GM19397 (cell line): ENCODE measurements at regions not wholly inside any gene's neighbourhood (a gene's known extent, or its start where the extent isn't known, plus 50 kb on each side); places are given as distances from the start of the nearest gene placed in this dataset.

Source experiments
- ATAC-seq: cut with Tn5 transposase; IDR thresholded peaks from one replicate; pipeline ENCODE4 v1.9.1; 2021; ENCODE audit warnings: mild to moderate bottlenecking, moderate library complexity; ENCODE audit not compliant: unreplicated experiment

GRCh38 chr1:36650200-36651065, 167.7 kb upstream of the CSF3R start:
- no peak for ATAC-seq

GRCh38 chr1:36645867-36646266, 163.2 kb upstream of the CSF3R start:
- no peak for ATAC-seq

GRCh38 chr1:36644556-36644955, 161.8 kb upstream of the CSF3R start:
- no peak for ATAC-seq

GRCh38 chr1:36643371-36644270, 160.9 kb upstream of the CSF3R start:
- ATAC-seq, result no peak

- no peak for ATAC-seq
These were observed 160.1 kb upstream of the CSF3R start for GRCh38 chr1:36642802-36643201.

GRCh38 chr1:36641776-36642175, 159.1 kb upstream of the CSF3R start:
- ATAC-seq, result no peak

- no peak for ATAC-seq
These were observed 156.7 kb upstream of the CSF3R start for GRCh38 chr1:36639461-36639860.

GRCh38 chr1:36638268-36638667, 155.6 kb upstream of the CSF3R start:
- no peak for ATAC-seq

GRCh38 chr1:36636206-36636605, 153.5 kb upstream of the CSF3R start:
- no peak for ATAC-seq

- no peak for ATAC-seq
These were observed 152.6 kb upstream of the CSF3R start for GRCh38 chr1:36635284-36635683.

- ATAC-seq, result no peak
These were observed 146.1 kb upstream of the CSF3R start for GRCh38 chr1:36628804-36629203.

- no peak for ATAC-seq
These were observed 143.7 kb upstream of the CSF3R start for GRCh38 chr1:36626435-36626834.

- ATAC-seq, result no peak
These were observed 143.2 kb upstream of the CSF3R start for GRCh38 chr1:36625935-36626310.

- ATAC-seq, result no peak
These were observed 142.7 kb upstream of the CSF3R start for GRCh38 chr1:36625253-36625934.

- no peak for ATAC-seq
These were observed 141.8 kb upstream of the CSF3R start for GRCh38 chr1:36624466-36624865.

GRCh38 chr1:36622741-36623648, 140.3 kb upstream of the CSF3R start:
- ATAC-seq, result no peak

GRCh38 chr1:36621531-36621930, 138.8 kb upstream of the CSF3R start:
- no peak for ATAC-seq

GRCh38 chr1:36620142-36620541, 137.4 kb upstream of the CSF3R start:
- ATAC-seq, result no peak

GRCh38 chr1:36614991-36615390, 132.3 kb upstream of the CSF3R start:
- no peak for ATAC-seq

GRCh38 chr1:36614571-36614970, 131.9 kb upstream of the CSF3R start:
- ATAC-seq, result no peak
